ENCODE measurements at regions not wholly inside any gene's neighbourhood (a gene's known extent, or its start where the extent isn't known, plus 50 kb on each side); places are given as distances from the start of the nearest gene placed in this dataset.

- Histone ChIP-seq H3K9me3 (ENCODE audit: control insufficient read depth, low read length) (no peaks in the 10 kb centered on the region), H3K36me3 (ENCODE audit: control insufficient read depth, insufficient read depth, low read length) (no peaks in the 10 kb centered on the region), H3K9ac (ENCODE audit: low read length) (no peak overlapping the region), H3K4me3 (ENCODE audit: low read length) (no peak overlapping the region), H3K4me1 (ENCODE audit: control insufficient read depth, insufficient read depth, low read length) (peaks cover 31% of the 10 kb centered on the region), H3K27me3 (ENCODE audit: control insufficient read depth, insufficient read depth, low read length) (peaks cover 32% of the 10 kb centered on the region)
These were observed 72.1 kb upstream of the TNRC6C start for GRCh38 chr17:77886387-77886728.

GRCh38 chr17:77887110-77887463, 71.4 kb upstream of the TNRC6C start:
- Histone ChIP-seq H3K4me1 (ENCODE audit: control insufficient read depth, insufficient read depth, low read length) (peaks cover 26% of the 10 kb centered on the region), H3K9ac (ENCODE audit: low read length) (peak overlapping the region; percentile 64), H3K9me3 (ENCODE audit: control insufficient read depth, low read length) (no peaks in the 10 kb centered on the region), H3K27me3 (ENCODE audit: control insufficient read depth, insufficient read depth, low read length) (peaks cover 32% of the 10 kb centered on the region), H3K36me3 (ENCODE audit: control insufficient read depth, insufficient read depth, low read length) (no peaks in the 10 kb centered on the region), H3K4me3 (ENCODE audit: low read length) (no peak overlapping the region)

- Histone ChIP-seq H3K27me3 (ENCODE audit: control insufficient read depth, insufficient read depth, low read length) (peaks cover 32% of the 10 kb centered on the region), H3K4me3 (ENCODE audit: low read length) (peak overlapping the region; percentile 92), H3K36me3 (ENCODE audit: control insufficient read depth, insufficient read depth, low read length) (no peaks in the 10 kb centered on the region), H3K9ac (ENCODE audit: low read length) (peak overlapping the region; percentile 64), H3K9me3 (ENCODE audit: control insufficient read depth, low read length) (no peaks in the 10 kb centered on the region), H3K4me1 (ENCODE audit: control insufficient read depth, insufficient read depth, low read length) (peaks cover 20% of the 10 kb centered on the region)
These were observed 70.8 kb upstream of the TNRC6C start for GRCh38 chr17:77887464-77888241.

GRCh38 chr17:77888242-77889134, 70.0 kb upstream of the TNRC6C start:
- H3K27me3 ChIP-seq (ENCODE audit: control insufficient read depth, insufficient read depth, low read length) = peaks cover 32% of the 10 kb centered on the region
- H3K9me3 ChIP-seq (ENCODE audit: control insufficient read depth, low read length) = no peaks in the 10 kb centered on the region
- H3K36me3 ChIP-seq (ENCODE audit: control insufficient read depth, insufficient read depth, low read length) = no peaks in the 10 kb centered on the region
- H3K9ac ChIP-seq (ENCODE audit: low read length) = peak overlapping the region; percentile 64
- H3K4me3 ChIP-seq (ENCODE audit: low read length) = peak overlapping the region; percentile 92
- H3K4me1 ChIP-seq (ENCODE audit: control insufficient read depth, insufficient read depth, low read length) = peaks cover 14% of the 10 kb centered on the region

- H3K27me3 ChIP-seq (ENCODE audit: control insufficient read depth, insufficient read depth, low read length) = peaks cover 29% of the 10 kb centered on the region
These were observed 69.4 kb upstream of the TNRC6C start for GRCh38 chr17:77889135-77889505.

GRCh38 chr17:77889866-77890760, 68.4 kb upstream of the TNRC6C start:
- H3K27me3 ChIP-seq (ENCODE audit: control insufficient read depth, insufficient read depth, low read length) = peaks cover 29% of the 10 kb centered on the region
- no peak overlapping the region for H3K4me3 ChIP-seq (ENCODE audit: low read length)
- H3K36me3 ChIP-seq (ENCODE audit: control insufficient read depth, insufficient read depth, low read length) = no peaks in the 10 kb centered on the region
- H3K9me3 ChIP-seq (ENCODE audit: control insufficient read depth, low read length) = no peaks in the 10 kb centered on the region
- H3K4me1 ChIP-seq (ENCODE audit: control insufficient read depth, insufficient read depth, low read length) = peaks cover 14% of the 10 kb centered on the region
- no peak overlapping the region for H3K9ac ChIP-seq (ENCODE audit: low read length)

More at GRCh38 chr17:77889135-77889505, 69.4 kb upstream of the TNRC6C start:
- Histone ChIP-seq H3K4me3 (ENCODE audit: low read length) (no peak overlapping the region), H3K9me3 (ENCODE audit: control insufficient read depth, low read length) (no peaks in the 10 kb centered on the region), H3K4me1 (ENCODE audit: control insufficient read depth, insufficient read depth, low read length) (peaks cover 14% of the 10 kb centered on the region), H3K36me3 (ENCODE audit: control insufficient read depth, insufficient read depth, low read length) (no peaks in the 10 kb centered on the region), H3K9ac (ENCODE audit: low read length) (no peak overlapping the region)

- Histone ChIP-seq H3K4me3 (ENCODE audit: low read length) (no peak overlapping the region), H3K4me1 (ENCODE audit: control insufficient read depth, insufficient read depth, low read length) (peaks cover 14% of the 10 kb centered on the region), H3K9me3 (ENCODE audit: control insufficient read depth, low read length) (no peaks in the 10 kb centered on the region), H3K9ac (ENCODE audit: low read length) (no peak overlapping the region), H3K27me3 (ENCODE audit: control insufficient read depth, insufficient read depth, low read length) (peaks cover 29% of the 10 kb centered on the region), H3K36me3 (ENCODE audit: control insufficient read depth, insufficient read depth, low read length) (no peaks in the 10 kb centered on the region)
These were observed 67.7 kb upstream of the TNRC6C start for GRCh38 chr17:77890771-77891170.

- H3K4me1 ChIP-seq (ENCODE audit: control insufficient read depth, insufficient read depth, low read length) = peaks cover 14% of the 10 kb centered on the region
- H3K4me3 ChIP-seq (ENCODE audit: low read length) = no peak overlapping the region
- H3K36me3 ChIP-seq (ENCODE audit: control insufficient read depth, insufficient read depth, low read length) = no peaks in the 10 kb centered on the region
- peaks cover 23% of the 10 kb centered on the region for H3K27me3 ChIP-seq (ENCODE audit: control insufficient read depth, insufficient read depth, low read length)
- H3K9me3 ChIP-seq (ENCODE audit: control insufficient read depth, low read length) = no peaks in the 10 kb centered on the region
- no peak overlapping the region for H3K9ac ChIP-seq (ENCODE audit: low read length)
These were observed 66.9 kb upstream of the TNRC6C start for GRCh38 chr17:77891602-77892001.

- peaks cover 20% of the 10 kb centered on the region for H3K27me3 ChIP-seq (ENCODE audit: control insufficient read depth, insufficient read depth, low read length)
- no peaks in the 10 kb centered on the region for H3K36me3 ChIP-seq (ENCODE audit: control insufficient read depth, insufficient read depth, low read length)
- peaks cover 12% of the 10 kb centered on the region for H3K4me1 ChIP-seq (ENCODE audit: control insufficient read depth, insufficient read depth, low read length)
- H3K9me3 ChIP-seq (ENCODE audit: control insufficient read depth, low read length) = no peaks in the 10 kb centered on the region
- H3K9ac ChIP-seq (ENCODE audit: low read length) = no peak overlapping the region
- no peak overlapping the region for H3K4me3 ChIP-seq (ENCODE audit: low read length)
These were observed 66.5 kb upstream of the TNRC6C start for GRCh38 chr17:77892031-77892430.

GRCh38 chr17:77892469-77893143, 65.9 kb upstream of the TNRC6C start:
- Histone ChIP-seq H3K4me3 (ENCODE audit: low read length) (no peak overlapping the region), H3K9ac (ENCODE audit: low read length) (no peak overlapping the region), H3K36me3 (ENCODE audit: control insufficient read depth, insufficient read depth, low read length) (no peaks in the 10 kb centered on the region), H3K27me3 (ENCODE audit: control insufficient read depth, insufficient read depth, low read length) (peaks cover 14% of the 10 kb centered on the region), H3K9me3 (ENCODE audit: control insufficient read depth, low read length) (no peaks in the 10 kb centered on the region), H3K4me1 (ENCODE audit: control insufficient read depth, insufficient read depth, low read length) (peaks cover 6% of the 10 kb centered on the region)
